ENCODE measurements at regions not wholly inside any gene's neighbourhood (a gene's known extent, or its start where the extent isn't known, plus 50 kb on each side); places are given as distances from the start of the nearest gene placed in this dataset.

DNA sequence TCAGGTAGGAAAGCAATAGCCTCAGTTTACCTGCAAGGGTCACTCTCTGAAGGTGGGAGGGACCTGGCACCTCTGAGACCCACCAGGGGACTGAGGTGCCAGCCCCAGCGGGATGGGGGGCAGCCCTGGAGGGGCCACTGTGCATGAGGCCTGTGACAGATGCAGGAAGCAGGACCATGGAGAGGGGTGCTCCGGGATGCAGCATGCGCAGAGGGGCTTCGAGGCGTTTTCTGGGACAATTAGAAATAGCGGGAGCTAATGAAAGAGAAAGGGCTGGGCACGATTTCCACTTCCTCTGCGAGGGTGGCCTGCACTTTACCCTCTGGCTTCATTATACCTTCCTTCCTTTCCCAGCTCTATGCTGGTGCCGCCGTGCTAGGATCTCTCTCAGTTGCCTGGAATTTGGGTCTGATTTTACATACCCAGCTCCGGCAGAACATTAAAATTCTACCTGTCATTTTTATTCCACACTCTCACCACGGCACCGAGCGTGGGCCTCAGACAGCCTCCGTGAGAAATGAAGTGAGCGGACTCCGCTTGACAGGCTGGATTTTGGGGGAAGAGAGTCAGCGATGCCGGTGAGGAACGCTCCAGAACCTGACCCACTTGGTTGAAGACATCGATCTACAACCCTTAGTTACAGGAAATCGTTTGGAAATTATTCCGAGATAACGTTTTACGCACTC lies 333.9 kb upstream of the PFKP start:
- no peaks in the 10 kb centered on the region for H3K36me3 ChIP-seq
- no peaks in the 10 kb centered on the region for H3K4me1 ChIP-seq
- H3K27me3 ChIP-seq: no peaks in the 10 kb centered on the region
- no peak overlapping the region for H3K27ac ChIP-seq
- DNase-seq (no peak), ATAC-seq (peak in 1 of 4 donors; percentile 32)
- H3K4me3 ChIP-seq: no peak overlapping the region
- H3K9me3 ChIP-seq: no peaks in the 10 kb centered on the region
- TF ChIP-seq, protein P1, sequence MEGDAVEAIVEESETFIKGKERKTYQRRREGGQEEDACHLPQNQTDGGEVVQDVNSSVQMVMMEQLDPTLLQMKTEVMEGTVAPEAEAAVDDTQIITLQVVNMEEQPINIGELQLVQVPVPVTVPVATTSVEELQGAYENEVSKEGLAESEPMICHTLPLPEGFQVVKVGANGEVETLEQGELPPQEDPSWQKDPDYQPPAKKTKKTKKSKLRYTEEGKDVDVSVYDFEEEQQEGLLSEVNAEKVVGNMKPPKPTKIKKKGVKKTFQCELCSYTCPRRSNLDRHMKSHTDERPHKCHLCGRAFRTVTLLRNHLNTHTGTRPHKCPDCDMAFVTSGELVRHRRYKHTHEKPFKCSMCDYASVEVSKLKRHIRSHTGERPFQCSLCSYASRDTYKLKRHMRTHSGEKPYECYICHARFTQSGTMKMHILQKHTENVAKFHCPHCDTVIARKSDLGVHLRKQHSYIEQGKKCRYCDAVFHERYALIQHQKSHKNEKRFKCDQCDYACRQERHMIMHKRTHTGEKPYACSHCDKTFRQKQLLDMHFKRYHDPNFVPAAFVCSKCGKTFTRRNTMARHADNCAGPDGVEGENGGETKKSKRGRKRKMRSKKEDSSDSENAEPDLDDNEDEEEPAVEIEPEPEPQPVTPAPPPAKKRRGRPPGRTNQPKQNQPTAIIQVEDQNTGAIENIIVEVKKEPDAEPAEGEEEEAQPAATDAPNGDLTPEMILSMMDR (IDR thresholded peaks at IDR 0.05): no peak
- TF ChIP-seq POLR2A (IDR thresholded peaks at IDR 0.05): no peak
- intact Hi-C loops (cut with DNase I): no loop called here
- WGBS (ENCODE audit: insufficient coverage, low coverage, low lambda C conversion rate, missing lambda C conversion rate): 74% methylated on average over 24 of the region's 25 CpGs

DNA sequence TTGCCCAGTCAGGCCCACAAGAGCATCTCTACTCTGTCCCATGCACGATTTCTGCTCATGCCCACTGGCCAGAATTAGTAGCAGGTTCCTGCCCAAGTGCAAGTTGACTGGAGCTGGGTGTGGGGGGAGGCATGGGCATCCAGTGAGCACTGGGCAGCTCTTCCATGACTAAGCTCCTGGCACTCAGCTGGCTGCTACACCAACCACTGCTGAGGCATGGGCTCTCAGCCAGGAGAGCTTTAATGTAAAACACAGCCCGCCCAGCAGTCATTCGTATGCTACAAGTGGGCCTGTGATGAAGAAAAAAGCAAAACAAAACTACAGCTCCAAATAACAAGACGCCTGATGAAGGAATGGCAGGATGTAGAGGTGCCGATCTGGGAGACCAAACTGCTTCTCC lies 335.4 kb upstream of the PFKP start:
- ATAC-seq (no peak), DNase-seq (no peak)
- TF ChIP-seq POLR2A (IDR thresholded peaks at IDR 0.05): no peak
- Histone ChIP-seq H3K4me1 (no peaks in the 10 kb centered on the region), H3K36me3 (no peaks in the 10 kb centered on the region), H3K9me3 (no peaks in the 10 kb centered on the region), H3K27ac (no peak overlapping the region), H3K27me3 (no peaks in the 10 kb centered on the region), H3K4me3 (no peak overlapping the region)
- 55% methylated on average over 5 of the region's 5 CpGs for WGBS (ENCODE audit: insufficient coverage, low coverage, low lambda C conversion rate, missing lambda C conversion rate)
- intact Hi-C loops (cut with DNase I): no loop called here

DNA sequence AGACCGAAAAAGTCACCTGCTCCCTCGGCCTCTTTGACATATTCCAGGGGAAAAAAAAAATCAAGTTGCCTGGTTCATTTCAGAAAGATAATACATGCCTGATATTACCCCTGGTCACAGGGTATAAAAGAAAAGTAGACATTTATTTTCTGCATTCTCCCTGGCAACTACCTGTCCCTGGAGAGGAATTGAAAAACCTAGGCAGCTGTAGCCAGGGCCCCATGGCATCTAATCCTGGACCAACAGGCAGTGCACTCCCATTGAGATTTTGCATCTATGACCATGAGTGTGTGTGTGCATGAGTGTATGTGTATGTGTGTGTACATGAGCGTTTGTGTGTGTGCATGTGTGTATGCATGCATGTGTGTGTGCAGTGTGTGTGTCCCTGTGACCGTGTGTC lies 338.2 kb upstream of the PFKP start:
- ATAC-seq: no peak
- Histone ChIP-seq H3K9me3 (no peaks in the 10 kb centered on the region), H3K4me1 (no peaks in the 10 kb centered on the region), H3K36me3 (no peaks in the 10 kb centered on the region), H3K4me3 (no peak overlapping the region), H3K27me3 (no peaks in the 10 kb centered on the region), H3K27ac (no peak overlapping the region)
- no peak for DNase-seq
- intact Hi-C loops (cut with DNase I): no loop called here
- 39% methylated on average over 4 of the region's 4 CpGs for WGBS (ENCODE audit: insufficient coverage, low coverage, low lambda C conversion rate, missing lambda C conversion rate)
- no peak for TF ChIP-seq POLR2A (IDR thresholded peaks at IDR 0.05)
- TF ChIP-seq, protein P1 (IDR thresholded peaks at IDR 0.05): no peak

DNA sequence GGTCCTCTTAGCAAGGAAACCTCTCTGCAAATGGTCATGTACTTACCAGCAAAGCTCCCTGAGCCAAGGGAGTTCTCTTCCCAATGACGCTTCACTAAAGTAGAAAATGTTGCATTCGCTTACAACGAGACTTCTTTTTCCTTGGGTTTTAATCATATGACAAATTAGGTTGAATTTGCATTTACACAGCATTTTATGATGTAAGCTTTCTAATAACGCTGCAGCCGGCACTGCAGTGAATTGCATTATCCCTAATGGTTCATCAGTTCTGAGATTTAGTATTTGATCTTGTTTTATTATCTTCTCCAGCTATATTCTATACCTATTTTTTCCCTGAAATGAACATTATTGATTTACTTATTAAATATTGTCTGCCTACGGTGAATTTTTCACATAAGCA lies 339.3 kb upstream of the PFKP start:
- DNase-seq (no peak), ATAC-seq (no peak)
- WGBS (ENCODE audit: insufficient coverage, low coverage, low lambda C conversion rate, missing lambda C conversion rate): 62% methylated on average over 6 of the region's 6 CpGs
- H3K4me3 ChIP-seq: no peak overlapping the region
- intact Hi-C loops (cut with DNase I): no loop called here
- no peaks in the 10 kb centered on the region for H3K36me3 ChIP-seq
- TF ChIP-seq, protein P1 (IDR thresholded peaks at IDR 0.05): no peak
- TF ChIP-seq POLR2A (IDR thresholded peaks at IDR 0.05): no peak
- H3K27me3 ChIP-seq: no peaks in the 10 kb centered on the region
- H3K4me1 ChIP-seq: no peaks in the 10 kb centered on the region
- no peak overlapping the region for H3K27ac ChIP-seq
- no peaks in the 10 kb centered on the region for H3K9me3 ChIP-seq

DNA sequence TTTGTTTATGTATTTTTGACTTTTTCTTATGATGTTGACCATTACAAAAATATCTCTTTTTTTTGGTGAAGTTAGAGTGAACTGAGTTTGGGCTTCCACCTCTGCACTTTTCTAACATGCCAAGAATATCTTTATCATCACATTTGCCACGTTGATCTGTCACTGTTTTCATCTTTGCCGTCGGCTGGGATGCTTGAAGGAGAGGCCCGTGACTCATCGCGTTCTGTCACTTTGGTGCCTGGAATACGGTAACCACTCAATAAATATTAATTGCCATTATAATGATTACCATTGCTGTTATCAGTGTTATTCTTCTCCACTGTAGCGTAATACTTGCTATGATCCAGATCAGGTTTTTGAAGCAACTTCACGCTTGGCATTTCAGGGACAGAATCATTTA lies 350.8 kb upstream of the PFKP start:
- 52% methylated on average over 9 of the region's 9 CpGs for WGBS (ENCODE audit: insufficient coverage, low coverage, low lambda C conversion rate, missing lambda C conversion rate)
- no peaks in the 10 kb centered on the region for H3K9me3 ChIP-seq
- H3K4me1 ChIP-seq: no peaks in the 10 kb centered on the region
- intact Hi-C loops (cut with DNase I): no loop called here
- no peaks in the 10 kb centered on the region for H3K36me3 ChIP-seq
- H3K27me3 ChIP-seq: no peaks in the 10 kb centered on the region
- ATAC-seq: no peak
- TF ChIP-seq POLR2A (IDR thresholded peaks at IDR 0.05): no peak
- TF ChIP-seq, protein P1 (IDR thresholded peaks at IDR 0.05): no peak
- H3K4me3 ChIP-seq: no peak overlapping the region
- no peak for DNase-seq
- H3K27ac ChIP-seq: no peak overlapping the region

All from right lobe of liver (tissue), 6 donors.